NCI-H1436 treated with DMSO at 0.1 percent for 48 hours (cell line): ENCODE measurements at regions not wholly inside any gene's neighbourhood (a gene's known extent, or its start where the extent isn't known, plus 50 kb on each side); places are given as distances from the start of the nearest gene placed in this dataset.

Experiments
- DNase-seq: peaks from one replicate; lab custom pipeline; 2025; lab: John Stamatoyannopoulos, UW

GRCh38 chr22:49237279-49237678, 590.4 kb downstream of the BRD1 start:
- no peak for DNase-seq

GRCh38 chr22:49236541-49237075, 591.1 kb downstream of the BRD1 start:
- DNase-seq, result no peak

GRCh38 chr22:49235463-49236300, 592.0 kb downstream of the BRD1 start:
- peak; percentile 87 for DNase-seq

GRCh38 chr22:49234459-49234858, 593.2 kb downstream of the BRD1 start:
- DNase-seq, result no peak

- DNase-seq, result no peak
Measured at GRCh38 chr22:49233507-49234100, 594.1 kb downstream of the BRD1 start.

GRCh38 chr22:49232319-49233067, 595.2 kb downstream of the BRD1 start:
- no peak for DNase-seq

GRCh38 chr22:49230194-49230577, 597.5 kb downstream of the BRD1 start:
- DNase-seq, result no peak

- no peak for DNase-seq
Measured at GRCh38 chr22:49229483-49230193, 598.0 kb downstream of the BRD1 start.

- no peak for DNase-seq
Measured at GRCh38 chr22:49228431-49229037, 599.1 kb downstream of the BRD1 start.

GRCh38 chr22:49227670-49228069, 600.0 kb downstream of the BRD1 start:
- DNase-seq, result no peak

- DNase-seq, result no peak
Measured at GRCh38 chr22:49226096-49226495, 601.6 kb downstream of the BRD1 start.

GRCh38 chr22:49224243-49224642, 603.4 kb downstream of the BRD1 start:
- DNase-seq, result no peak

GRCh38 chr22:49218142-49218541, 609.5 kb downstream of the BRD1 start:
- no peak for DNase-seq

- DNase-seq, result no peak
Measured at GRCh38 chr22:49216579-49216978, 611.1 kb downstream of the BRD1 start.

GRCh38 chr22:49215840-49216239, 611.8 kb downstream of the BRD1 start:
- no peak for DNase-seq

- no peak for DNase-seq
Measured at GRCh38 chr22:49214976-49215375, 612.7 kb downstream of the BRD1 start.

GRCh38 chr22:49213731-49214352, 613.8 kb downstream of the BRD1 start:
- no peak for DNase-seq

GRCh38 chr22:49212466-49212865, 615.2 kb downstream of the BRD1 start:
- DNase-seq, result no peak

GRCh38 chr22:49212002-49212401, 615.7 kb downstream of the BRD1 start:
- no peak for DNase-seq

- no peak for DNase-seq
Measured at GRCh38 chr22:49211176-49211575, 616.5 kb downstream of the BRD1 start.

GRCh38 chr22:49210606-49211005, 617.1 kb downstream of the BRD1 start:
- no peak for DNase-seq
